ENCODE measurements at regions not wholly inside any gene's neighbourhood (a gene's known extent, or its start where the extent isn't known, plus 50 kb on each side); places are given as distances from the start of the nearest gene placed in this dataset.

GRCh38 chr13:92938486-92939020 lies 288.1 kb upstream of the GPC6 start:
- DNase-seq: peak; percentile 8

GRCh38 chr13:92941167-92941566 lies 285.4 kb upstream of the GPC6 start:
- DNase-seq: no peak

- no peak for DNase-seq
Measured at GRCh38 chr13:92947770-92948434, 278.7 kb upstream of the GPC6 start.

GRCh38 chr13:92950771-92951170 lies 275.8 kb upstream of the GPC6 start:
- DNase-seq: no peak

GRCh38 chr13:92951273-92951890 lies 275.2 kb upstream of the GPC6 start:
- DNase-seq: no peak

- DNase-seq: no peak
Measured at GRCh38 chr13:92952161-92952560, 274.4 kb upstream of the GPC6 start.

GRCh38 chr13:92954746-92955145 lies 271.9 kb upstream of the GPC6 start:
- DNase-seq: no peak

GRCh38 chr13:92959790-92960189 lies 266.8 kb upstream of the GPC6 start:
- DNase-seq: no peak

- no peak for DNase-seq
Measured at GRCh38 chr13:92963029-92963428, 263.6 kb upstream of the GPC6 start.

GRCh38 chr13:92966341-92966740 lies 260.3 kb upstream of the GPC6 start:
- DNase-seq: no peak

GRCh38 chr13:92966900-92967299 lies 259.7 kb upstream of the GPC6 start:
- no peak for DNase-seq

GRCh38 chr13:92967923-92968322 lies 258.7 kb upstream of the GPC6 start:
- DNase-seq: no peak

- no peak for DNase-seq
Measured at GRCh38 chr13:92972751-92973150, 253.9 kb upstream of the GPC6 start.

GRCh38 chr13:92974905-92975429 lies 251.6 kb upstream of the GPC6 start:
- no peak for DNase-seq

GRCh38 chr13:92976657-92977056 lies 249.9 kb upstream of the GPC6 start:
- DNase-seq: no peak

- DNase-seq: no peak
Measured at GRCh38 chr13:92984151-92984550, 242.5 kb upstream of the GPC6 start.

- no peak for DNase-seq
Measured at GRCh38 chr13:92989301-92989700, 237.3 kb upstream of the GPC6 start.

GRCh38 chr13:92991692-92992091 lies 234.9 kb upstream of the GPC6 start:
- no peak for DNase-seq

GRCh38 chr13:92994056-92994455 lies 232.6 kb upstream of the GPC6 start:
- DNase-seq: no peak

- DNase-seq: no peak
Measured at GRCh38 chr13:93001866-93002461, 224.6 kb upstream of the GPC6 start.

- DNase-seq: no peak
Measured at GRCh38 chr13:93003531-93003930, 223.1 kb upstream of the GPC6 start.

- no peak for DNase-seq
Measured at GRCh38 chr13:93004919-93005318, 221.7 kb upstream of the GPC6 start.

- DNase-seq: no peak
Measured at GRCh38 chr13:93007928-93008327, 218.7 kb upstream of the GPC6 start.

GRCh38 chr13:93017493-93018112 lies 209.0 kb upstream of the GPC6 start:
- DNase-seq: no peak

Data from NCI-H2171 treated with DMSO at 0.1 percent for 48 hours (cell line).